ENCODE measurements at regions not wholly inside any gene's neighbourhood (a gene's known extent, or its start where the extent isn't known, plus 50 kb on each side); places are given as distances from the start of the nearest gene placed in this dataset.

GRCh38 chr7:45238806-45239205 is 81.2 kb downstream of the RAMP3 start:
- Mint-ChIP-seq H3K4me3 (no peak overlapping the region), H3K36me3 (ENCODE audit: low read depth) (no peaks in the 10 kb centered on the region), H3K9me3 (no peaks in the 10 kb centered on the region), H3K27ac (no peak overlapping the region), H3K27me3 (ENCODE audit: insufficient read depth, low read depth, poor library complexity) (no peaks in the 10 kb centered on the region), H3K4me1 (no peaks in the 10 kb centered on the region; the same call in 1 of the 3 replicates)
- DNase-seq (ENCODE audit: low spot score) (no peak), ATAC-seq (no peak)
- Histone ChIP-seq H3K4me1 (ENCODE audit: insufficient read depth) (no peaks in the 10 kb centered on the region), H3K4me3 (no peak overlapping the region), H3K36me3 (ENCODE audit: insufficient read depth) (no peaks in the 10 kb centered on the region), H3K27me3 (ENCODE audit: insufficient read depth) (no peaks in the 10 kb centered on the region), H3K9me2 (ENCODE audit: insufficient read depth) (no peaks in the 10 kb centered on the region), H3F3A (replicated peaks; ENCODE audit: low read depth) (no peaks in the 10 kb centered on the region), H3K27ac (ENCODE audit: low read depth) (no peak overlapping the region), H3K79me2 (replicated peaks; ENCODE audit: insufficient read depth) (no peaks in the 10 kb centered on the region), H4K20me1 (replicated peaks; ENCODE audit: insufficient read depth) (no peaks in the 10 kb centered on the region), H2AFZ (no peak overlapping the region), H3K4me2 (no peak overlapping the region)
- TF ChIP-seq CREB1 (CRISPR knock-in tag; IDR thresholded peaks at IDR 0.05; ENCODE audit: low read depth) (no peak), REST (IDR thresholded peaks at IDR 0.05; ENCODE audit: unreplicated experiment) (no peak), ZNF114 (CRISPR knock-in tag; IDR thresholded peaks at IDR 0.05) (no peak), JUNB (IDR thresholded peaks at IDR 0.05; ENCODE audit: unreplicated experiment) (no peak), ETS1 (IDR thresholded peaks at IDR 0.05) (no peak), EZH2 (IDR thresholded peaks at IDR 0.05; ENCODE audit: low read depth, unreplicated experiment) (no peak), ZNF462 (CRISPR knock-in tag; IDR thresholded peaks at IDR 0.05) (no peak), POLR2AphosphoS5 (IDR thresholded peaks at IDR 0.05; ENCODE audit: low read depth) (no peak)

Data from GM23338 (cell line).